ENCODE measurements at regions not wholly inside any gene's neighbourhood (a gene's known extent, or its start where the extent isn't known, plus 50 kb on each side); places are given as distances from the start of the nearest gene placed in this dataset.

DNA sequence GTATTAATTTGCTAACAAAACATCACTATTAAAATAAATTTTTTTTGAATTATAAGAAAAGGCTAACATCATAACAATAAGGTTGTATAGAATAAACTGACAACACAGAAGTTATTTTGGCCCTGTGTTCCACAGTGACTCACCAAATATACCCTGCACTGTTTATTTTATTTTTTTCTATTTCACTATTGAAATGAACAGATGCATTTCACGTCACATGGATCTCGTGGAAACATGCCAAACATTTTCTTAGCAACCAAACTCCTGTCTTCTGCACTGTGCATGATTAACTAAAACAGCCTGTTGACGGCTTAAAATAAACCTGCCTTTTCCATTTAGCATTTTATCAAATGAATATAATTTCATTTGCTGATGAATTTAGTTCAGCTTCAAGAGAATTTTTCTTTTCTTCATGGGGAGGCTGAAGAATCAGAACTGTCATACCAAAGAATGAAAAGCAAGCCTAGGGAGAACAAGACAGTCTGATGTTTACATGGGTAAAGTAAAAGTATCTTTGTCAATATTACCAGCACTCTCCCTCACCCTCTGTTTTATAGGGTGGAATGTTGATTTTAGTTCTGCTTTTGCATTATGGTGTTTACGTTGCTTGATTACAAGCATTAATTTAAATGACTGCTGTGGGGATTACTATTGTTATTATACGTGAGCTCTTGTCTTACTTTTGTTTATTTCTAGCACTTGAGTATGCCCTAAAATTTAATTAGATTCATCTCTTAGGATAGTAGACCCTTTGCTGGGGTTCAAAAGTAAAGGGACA, 115.3 kb downstream of the LCA5 start:
- no peak overlapping the region for H2BK15ac ChIP-seq (ENCODE audit: low read length)
- no peak overlapping the region for H2BK12ac ChIP-seq (ENCODE audit: low read depth, low read length)
- H3K56ac ChIP-seq (replicated peaks; ENCODE audit: insufficient read length, low read depth, low read length), result no peak overlapping the region
- DNase-seq (ENCODE audit: low read depth in 1 of 2, low spot score in 2 of 2) (no peak), FAIRE-seq (no peak)
- no peak overlapping the region for H3K18ac ChIP-seq (ENCODE audit: extremely low read depth, low read length)
- H3K36me3 ChIP-seq (ENCODE audit: control insufficient read depth in 2 of 4, insufficient read depth in 4 of 4, low read length in 3 of 4), result no peaks in the 10 kb centered on the region
- TF ChIP-seq GABPA (IDR thresholded peaks at IDR 0.05; ENCODE audit: borderline replicate concordance, insufficient read depth, low read length), result no peak
- TF ChIP-seq SIN3A (conservative IDR thresholded peaks at IDR 0.05 in 1 of 2, IDR thresholded peaks at IDR 0.05 in 1 of 2; ENCODE audit: low read depth in 1 of 2, low read length in 2 of 2), result no peak
- H2AK5ac ChIP-seq (ENCODE audit: low read depth, low read length), result no peak overlapping the region
- H3K14ac ChIP-seq (ENCODE audit: insufficient read length), result no peak overlapping the region
- no peak overlapping the region for H3K4ac ChIP-seq (replicated peaks; ENCODE audit: insufficient read length, low read depth, low read length)
- no peak overlapping the region for H2AFZ ChIP-seq (ENCODE audit: low read length)
- H3K79me1 ChIP-seq (ENCODE audit: low read depth, low read length), result no peaks in the 10 kb centered on the region
- 73% methylated on average over 5 of the region's 5 CpGs; no CpG with 5 or more reads in 1 of the 2 experiments for WGBS, 2 experiments (ENCODE audit: extremely low coverage in 1 of 2, insufficient coverage in 1 of 2, insufficient read length in 1 of 2, insufficient replicate concordance in 2 of 2, low coverage in 1 of 2, low lambda C conversion rate in 2 of 2, missing lambda C conversion rate in 1 of 2)
- ChIA-PET POLR2A (ENCODE audit: partially characterized antibody) (no interaction called here), CTCF (ENCODE audit: partially characterized antibody) (interaction anchor here (1.4 to 2.0 kb wide), 2 partner anchors 9 kb away, joined by 3 to 9 read pairs; no protein-coding TSS in a partner anchor)
- H3K9me3 ChIP-seq (ENCODE audit: insufficient read depth in 2 of 2, low read depth in 1 of 2, low read length in 1 of 2), result no peaks in the 10 kb centered on the region
- no peak overlapping the region for H4K91ac ChIP-seq (replicated peaks; ENCODE audit: insufficient read length, low read length)
- no peaks in the 10 kb centered on the region for H3K4me1 ChIP-seq (replicated peaks in 1 of 4; ENCODE audit: control insufficient read depth in 3 of 4, insufficient read depth in 4 of 4, low read length in 3 of 4)
- H2BK5ac ChIP-seq (ENCODE audit: low read depth, low read length), result no peak overlapping the region
- H3K79me2 ChIP-seq (ENCODE audit: control insufficient read depth in 1 of 2, insufficient read depth in 2 of 2, low read length in 2 of 2), result no peaks in the 10 kb centered on the region
- H3K27me3 ChIP-seq (replicated peaks in 1 of 4; ENCODE audit: control insufficient read depth in 3 of 4, extremely low read depth in 1 of 4, insufficient read depth in 3 of 4, low read length in 3 of 4), result no peaks in the 10 kb centered on the region
- H2BK20ac ChIP-seq (ENCODE audit: low read length), result no peak overlapping the region
- no peak overlapping the region for H3K27ac ChIP-seq (ENCODE audit: low read depth, low read length)
- H4K8ac ChIP-seq (ENCODE audit: extremely low read depth, insufficient read depth, low read length), result no peak overlapping the region
- H3K9ac ChIP-seq (replicated peaks in 1 of 4; ENCODE audit: extremely low read depth in 1 of 4, low read depth in 3 of 4, low read length in 3 of 4), result no peak overlapping the region
- H3K23me2 ChIP-seq (ENCODE audit: low read depth, low read length), result no peaks in the 10 kb centered on the region
- H4K20me1 ChIP-seq (replicated peaks in 1 of 2; ENCODE audit: control insufficient read depth in 1 of 2, insufficient read depth in 2 of 2, low read length in 2 of 2), result no peaks in the 10 kb centered on the region
- no peak overlapping the region for H2BK120ac ChIP-seq (replicated peaks; ENCODE audit: low read depth, low read length)
- no peak overlapping the region for H3K4me2 ChIP-seq (ENCODE audit: insufficient read depth in 1 of 2, low read depth in 2 of 2, low read length in 2 of 2)
- no peak overlapping the region for H3K23ac ChIP-seq (ENCODE audit: insufficient read length)
- H4K5ac ChIP-seq (ENCODE audit: insufficient read length, low read depth, low read length), result no peak overlapping the region
- H3K4me3 ChIP-seq (ENCODE audit: extremely low read depth in 1 of 4, insufficient read depth in 2 of 4, low read depth in 3 of 4, low read length in 4 of 4), result no peak overlapping the region
